NCI-H2196 treated with DMSO at 0.1 percent for 48 hours (cell line): ENCODE measurements at regions not wholly inside any gene's neighbourhood (a gene's known extent, or its start where the extent isn't known, plus 50 kb on each side); places are given as distances from the start of the nearest gene placed in this dataset.
A peak's percentile ranks its signal among the peaks of the same experiment; 100 is the strongest.
"Not testable (repeated sequence)": the region's sequence is repeated elsewhere in the genome, so short reads cannot be mapped to it uniquely, and the experiment has no call there.

Source experiments
- DNase-seq: peaks from one replicate; lab custom pipeline; 2025; ENCODE audit not compliant: unreplicated experiment; lab: John Stamatoyannopoulos, UW

- no peak for DNase-seq
These were observed 72.7 kb upstream of the NALF2 start for GRCh38 chrX:69431420-69431819.

DNA sequence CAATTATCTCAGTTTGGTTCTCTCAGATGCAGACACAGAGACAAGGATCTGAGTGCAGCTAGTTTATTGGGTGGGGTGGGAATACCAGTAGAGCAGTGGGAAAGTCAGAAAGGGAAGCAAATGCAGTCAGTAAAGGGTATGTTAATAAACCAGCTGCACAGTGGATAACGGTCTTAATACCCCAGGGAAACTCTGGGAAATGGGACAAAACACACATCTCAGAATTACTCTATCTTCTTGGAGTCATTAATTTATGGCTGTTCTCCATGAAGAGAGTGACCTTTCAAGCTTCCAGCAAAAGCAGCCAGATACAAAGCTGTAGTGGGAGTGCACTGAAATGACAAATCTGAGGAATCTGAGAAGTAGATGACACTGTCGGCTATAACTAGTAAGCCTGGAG lies 73.3 kb upstream of the NALF2 start:
- no peak for DNase-seq

- DNase-seq: no peak
These were observed 74.6 kb upstream of the NALF2 start for GRCh38 chrX:69429339-69430015.

DNA sequence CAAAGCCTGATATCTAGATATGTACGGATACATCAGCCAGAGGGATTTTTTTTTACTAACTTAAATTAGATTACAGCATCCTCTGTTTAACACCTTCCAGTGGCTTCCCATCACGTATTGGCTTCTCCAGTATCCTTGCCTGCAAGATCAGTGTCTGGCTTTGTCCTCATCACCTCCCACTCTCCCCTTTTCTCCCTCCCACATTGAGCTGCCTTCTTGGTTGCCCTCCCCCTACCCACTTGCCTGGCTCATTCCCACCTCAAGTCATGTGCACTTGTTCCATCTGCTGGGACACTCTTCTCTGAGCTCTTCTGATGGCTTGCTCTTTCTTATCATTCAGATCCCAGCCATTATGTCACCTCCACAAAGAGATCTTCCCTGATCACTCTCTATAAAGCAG lies 75.9 kb upstream of the NALF2 start:
- DNase-seq: no peak

DNA sequence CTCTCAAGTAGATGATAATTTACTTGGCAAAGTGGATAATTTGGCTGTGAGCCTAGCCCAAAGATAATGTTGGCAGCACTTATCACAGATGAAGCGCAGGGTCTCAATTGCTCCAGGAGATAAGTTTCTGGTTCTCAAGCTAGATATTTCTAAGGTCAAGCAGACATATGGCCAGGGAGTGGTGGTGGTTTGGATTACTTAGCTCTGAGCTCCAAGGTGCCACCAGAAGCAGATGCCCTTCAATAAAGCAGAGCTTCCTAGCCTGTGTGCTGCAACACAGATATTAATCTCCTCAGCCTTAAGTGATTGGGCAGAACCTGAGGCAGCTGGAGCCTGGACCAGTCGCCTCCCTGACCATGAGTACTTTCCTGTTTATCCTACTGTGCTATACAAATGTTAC lies 79.2 kb upstream of the NALF2 start:
- no peak for DNase-seq

DNA sequence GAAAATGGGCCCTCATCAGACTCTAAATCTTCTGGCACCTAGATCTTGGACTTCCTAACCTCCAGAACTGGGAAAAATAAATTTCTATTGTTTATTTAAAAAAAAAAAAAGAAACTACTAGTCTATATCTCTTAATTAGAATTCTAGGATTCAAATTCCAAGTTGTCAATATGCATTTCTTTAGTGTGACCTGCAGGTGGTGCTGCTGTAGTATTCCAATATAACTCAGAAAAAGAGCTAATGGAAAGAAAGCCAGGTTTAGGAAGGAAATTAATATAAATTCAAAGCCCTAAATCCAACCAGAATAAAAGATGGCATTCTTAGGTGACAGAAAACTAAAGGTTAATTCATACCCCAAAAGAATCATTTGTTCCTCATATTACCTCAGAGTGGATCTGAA lies 80.0 kb upstream of the NALF2 start:
- no peak for DNase-seq

- not testable (repeated sequence) for DNase-seq
These were observed 81.9 kb upstream of the NALF2 start for GRCh38 chrX:69422208-69422607.

DNA sequence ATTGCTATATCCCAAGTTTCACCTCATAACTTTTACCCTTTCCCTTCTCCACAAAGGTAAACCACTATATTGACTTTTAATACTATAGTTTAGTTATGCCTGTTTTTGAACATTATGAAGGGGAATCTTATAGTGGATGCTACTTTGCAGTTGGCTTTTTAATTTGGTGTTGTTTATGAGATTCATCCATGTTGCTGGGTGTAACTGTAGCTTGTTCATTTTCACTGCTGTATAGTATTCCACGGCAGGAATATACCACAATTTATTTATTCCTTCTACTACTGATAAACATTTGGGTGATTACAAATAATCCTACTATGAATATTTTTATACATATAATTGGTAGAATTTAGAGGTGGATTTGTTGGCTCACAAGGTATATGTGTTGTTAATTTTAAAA lies 88.4 kb upstream of the NALF2 start:
- no peak for DNase-seq

GRCh38 chrX:69412661-69413060 lies 91.5 kb upstream of the NALF2 start:
- DNase-seq: no peak

DNA sequence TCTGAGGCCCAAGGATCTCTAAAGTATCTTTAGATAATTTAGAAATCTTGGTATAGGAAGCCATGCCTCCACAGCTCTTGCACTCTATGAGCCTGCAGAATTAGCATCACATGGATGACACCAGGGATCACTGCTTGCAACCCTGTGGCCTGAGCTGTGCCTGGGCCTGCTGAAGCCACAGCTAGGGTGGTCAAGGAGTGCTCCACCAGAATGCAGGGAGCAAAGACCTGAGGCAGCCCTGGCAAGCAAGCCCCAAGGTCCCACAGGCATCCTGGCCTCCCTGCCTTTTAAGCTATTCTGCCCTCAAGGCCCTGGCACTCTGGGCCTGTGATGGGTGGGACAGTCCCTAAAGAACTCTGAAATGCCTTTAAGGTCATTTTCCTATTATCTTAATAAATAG lies 105.2 kb upstream of the NALF2 start:
- DNase-seq: no peak

GRCh38 chrX:69396916-69397315 lies 107.2 kb upstream of the NALF2 start:
- no peak for DNase-seq

DNA sequence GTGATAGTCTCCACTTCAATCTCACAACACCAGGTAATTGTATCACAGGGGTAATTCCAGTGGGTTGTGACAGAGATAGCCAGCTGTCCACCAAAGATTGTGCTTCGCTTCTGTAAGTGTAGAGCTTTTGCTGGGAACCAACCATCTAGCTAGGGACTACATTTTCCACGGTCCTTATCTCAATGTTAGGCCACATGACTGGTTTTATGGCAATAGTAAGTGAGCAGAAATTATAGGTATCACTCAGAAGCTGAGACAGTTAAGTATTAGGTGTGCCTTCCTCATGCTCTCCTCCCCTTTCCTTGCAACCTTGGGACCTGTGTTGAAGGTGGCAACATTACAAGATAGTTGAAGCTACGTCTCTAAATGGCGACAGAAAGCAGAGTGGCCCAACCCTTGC lies 108.8 kb upstream of the NALF2 start:
- DNase-seq: no peak

- no peak for DNase-seq
These were observed 115.0 kb upstream of the NALF2 start for GRCh38 chrX:69389101-69389501.

DNA sequence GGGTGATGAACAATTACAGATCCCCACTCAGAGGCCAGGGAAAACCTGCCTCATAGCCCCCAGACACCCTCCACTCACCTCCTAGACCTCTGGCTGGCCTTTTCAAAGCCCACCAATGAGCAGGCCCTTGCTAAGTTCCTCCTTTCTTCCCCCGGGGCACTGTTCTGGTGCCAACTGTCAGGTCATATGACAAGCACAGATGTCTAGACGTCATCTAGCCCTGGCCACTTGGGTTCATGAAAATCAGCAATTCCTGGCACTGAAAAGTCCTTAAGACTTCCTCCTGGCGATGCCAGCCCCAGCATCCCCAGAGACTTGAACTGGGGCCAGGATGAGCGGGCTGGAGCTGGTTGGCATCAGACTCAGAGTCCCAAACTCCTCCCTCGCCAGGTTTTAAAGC lies 115.6 kb upstream of the NALF2 start:
- DNase-seq: peak; percentile 6

GRCh38 chrX:69387567-69388487 lies 116.3 kb upstream of the NALF2 start:
- no peak for DNase-seq

GRCh38 chrX:69386681-69387080 lies 117.4 kb upstream of the NALF2 start:
- no peak for DNase-seq

- no peak for DNase-seq
These were observed 124.7 kb upstream of the NALF2 start for GRCh38 chrX:69379412-69379811.

DNA sequence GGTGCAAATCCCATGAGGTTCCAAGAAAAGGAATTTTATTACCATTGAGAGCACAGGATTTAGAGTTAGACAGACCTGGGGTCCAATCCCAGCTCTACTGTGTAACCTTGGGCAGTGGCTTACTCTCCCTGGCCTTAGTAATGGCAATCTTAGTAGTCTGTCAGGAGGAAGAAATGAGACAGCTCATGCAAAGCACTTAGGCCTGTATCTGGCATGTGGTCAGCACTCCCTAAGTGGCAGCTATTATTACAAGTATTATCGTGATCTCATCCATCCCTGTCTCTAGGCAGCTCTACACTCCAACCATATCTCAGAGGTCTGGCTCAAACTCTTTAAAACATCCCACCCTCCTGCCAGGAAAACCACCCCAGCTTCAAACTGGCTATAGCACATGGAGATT lies 129.6 kb upstream of the NALF2 start:
- no peak for DNase-seq

GRCh38 chrX:69372435-69372834 lies 131.7 kb upstream of the NALF2 start:
- no peak for DNase-seq

- DNase-seq: no peak
These were observed 133.0 kb upstream of the NALF2 start for GRCh38 chrX:69371159-69371558.

GRCh38 chrX:69369999-69370398 lies 134.1 kb upstream of the NALF2 start:
- no peak for DNase-seq

GRCh38 chrX:69366183-69366582 lies 137.9 kb upstream of the NALF2 start:
- no peak for DNase-seq
